ENCODE measurements at regions not wholly inside any gene's neighbourhood (a gene's known extent, or its start where the extent isn't known, plus 50 kb on each side); places are given as distances from the start of the nearest gene placed in this dataset.

DNA sequence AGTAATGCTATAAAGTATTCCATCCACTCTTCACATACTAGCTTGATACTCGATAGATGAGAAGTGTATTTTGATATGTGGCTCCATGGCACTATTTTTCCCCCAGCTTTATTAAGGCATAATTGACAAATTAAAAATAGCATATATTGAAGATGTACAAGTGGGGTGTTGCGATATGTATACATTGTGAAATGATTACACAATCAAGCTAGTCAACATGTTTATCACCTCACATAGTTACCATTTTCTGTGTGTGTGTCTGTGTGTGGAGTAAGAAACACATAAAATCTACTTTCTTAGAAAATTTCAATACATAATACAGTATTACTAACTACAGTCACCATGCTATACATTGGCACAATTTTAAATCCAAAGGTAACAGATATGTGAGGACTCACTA lies 82.5 kb upstream of the MYT1L start:
- TF ChIP-seq MEF2A (IDR thresholded peaks at IDR 0.05; ENCODE audit: borderline replicate concordance, low read depth), result no peak
- TF ChIP-seq CTCF (IDR thresholded peaks at IDR 0.05), result no peak
- TF ChIP-seq TEAD4 (IDR thresholded peaks at IDR 0.05; ENCODE audit: borderline replicate concordance, insufficient read depth), result no peak
- no peak for TF ChIP-seq ZBTB33 (IDR thresholded peaks at IDR 0.05; ENCODE audit: borderline replicate concordance, low read depth)
- no peak for TF ChIP-seq RCOR1 (IDR thresholded peaks at IDR 0.05; ENCODE audit: low read length)
- no peak for TF ChIP-seq RAD21 (IDR thresholded peaks at IDR 0.05; ENCODE audit: low read length)
- no peak for TF ChIP-seq CHD2 (IDR thresholded peaks at IDR 0.05; ENCODE audit: low read length, partially characterized antibody)
- TF ChIP-seq EP300 (IDR thresholded peaks at IDR 0.05; ENCODE audit: borderline replicate concordance in 1 of 2, low read depth in 1 of 2, low read length in 1 of 2), result no peak
